Activated T-cell treated with anti-CD3 and anti-CD28 coated beads, Interleukin-2, amount 50 U/mL, for 24 hours (primary cell): ENCODE measurements at regions not wholly inside any gene's neighbourhood (a gene's known extent, or its start where the extent isn't known, plus 50 kb on each side); places are given as distances from the start of the nearest gene placed in this dataset.
"Not testable (repeated sequence)": the region's sequence is repeated elsewhere in the genome, so short reads cannot be mapped to it uniquely, and the experiment has no call there.

Experiments
- DNase-seq: peaks from one replicate; pipeline ENCODE4 v3.0.0-alpha.2; 2020
- H3K27ac Mint-ChIP-seq: 2 replicates; pipeline ENCODE4 v1.8.0; 2020; ENCODE audit warnings: mild to moderate bottlenecking, mixed read lengths
- H3K27me3 Mint-ChIP-seq: 2 replicates; pipeline ENCODE4 v1.8.0; 2020; ENCODE audit warnings: mixed read lengths
- H3K36me3 Mint-ChIP-seq: 2 replicates; pipeline ENCODE4 v1.8.0; 2020; ENCODE audit warnings: low read depth, mixed read lengths
- H3K4me1 Mint-ChIP-seq: 2 replicates; pipeline ENCODE4 v1.8.0; 2020; ENCODE audit warnings: low read depth, mixed read lengths
- H3K4me3 Mint-ChIP-seq: 2 replicates; pipeline ENCODE4 v1.8.0; 2020; ENCODE audit warnings: mild to moderate bottlenecking, moderate library complexity, mixed read lengths
- H3K9me3 Mint-ChIP-seq: 2 replicates; pipeline ENCODE4 v1.8.0; 2020; ENCODE audit warnings: mixed read lengths

DNA sequence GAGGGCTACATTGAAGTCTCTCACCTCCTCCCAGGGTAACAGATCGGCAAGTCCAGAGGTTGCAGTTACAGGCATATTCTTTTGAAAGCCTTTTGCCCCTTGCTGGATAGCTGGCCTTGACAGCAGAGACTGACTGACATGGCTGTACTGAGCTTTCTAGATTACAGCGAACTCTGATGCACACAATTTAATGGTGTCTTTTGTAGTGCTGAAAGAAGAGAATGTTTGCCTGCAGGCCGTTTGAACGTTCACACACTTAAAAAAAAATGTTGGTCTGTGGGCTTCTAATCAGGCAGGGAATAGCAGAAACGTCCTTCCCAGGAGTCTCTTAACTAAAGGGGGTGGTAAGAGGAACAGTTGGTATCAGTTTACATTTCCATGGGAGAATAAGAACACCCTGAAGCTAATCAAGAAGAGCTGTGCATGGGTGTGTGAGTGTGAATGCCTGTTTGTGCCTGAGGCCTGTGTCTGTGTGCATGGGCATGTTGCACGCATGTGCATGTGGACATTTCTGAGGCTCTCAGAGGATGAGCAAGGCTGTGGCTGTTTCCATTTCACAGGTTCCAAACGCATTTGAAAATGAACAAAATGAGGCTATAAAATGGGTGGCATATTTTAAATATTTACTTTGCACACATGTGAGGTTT is 213.9 kb upstream of the SSTR4 start:
- no peaks in the 10 kb centered on the region for H3K9me3 Mint-ChIP-seq
- no peak overlapping the region for H3K27ac Mint-ChIP-seq
- H3K36me3 Mint-ChIP-seq: no peaks in the 10 kb centered on the region
- no peaks in the 10 kb centered on the region for H3K27me3 Mint-ChIP-seq
- H3K4me1 Mint-ChIP-seq: no peaks in the 10 kb centered on the region
- no peak for DNase-seq
- H3K4me3 Mint-ChIP-seq: no peak overlapping the region

GRCh38 chr20:22821796-22822195 is 213.3 kb upstream of the SSTR4 start:
- H3K27me3 Mint-ChIP-seq: no peaks in the 10 kb centered on the region
- no peak for DNase-seq
- H3K36me3 Mint-ChIP-seq: no peaks in the 10 kb centered on the region
- no peaks in the 10 kb centered on the region for H3K4me1 Mint-ChIP-seq
- H3K9me3 Mint-ChIP-seq: no peaks in the 10 kb centered on the region
- H3K27ac Mint-ChIP-seq: no peak overlapping the region
- H3K4me3 Mint-ChIP-seq: no peak overlapping the region

GRCh38 chr20:22823119-22823518 is 212.0 kb upstream of the SSTR4 start:
- no peak overlapping the region for H3K4me3 Mint-ChIP-seq
- H3K4me1 Mint-ChIP-seq: no peaks in the 10 kb centered on the region
- H3K27ac Mint-ChIP-seq: no peak overlapping the region
- no peaks in the 10 kb centered on the region for H3K36me3 Mint-ChIP-seq
- no peaks in the 10 kb centered on the region for H3K9me3 Mint-ChIP-seq
- DNase-seq: no peak
- H3K27me3 Mint-ChIP-seq: no peaks in the 10 kb centered on the region

DNA sequence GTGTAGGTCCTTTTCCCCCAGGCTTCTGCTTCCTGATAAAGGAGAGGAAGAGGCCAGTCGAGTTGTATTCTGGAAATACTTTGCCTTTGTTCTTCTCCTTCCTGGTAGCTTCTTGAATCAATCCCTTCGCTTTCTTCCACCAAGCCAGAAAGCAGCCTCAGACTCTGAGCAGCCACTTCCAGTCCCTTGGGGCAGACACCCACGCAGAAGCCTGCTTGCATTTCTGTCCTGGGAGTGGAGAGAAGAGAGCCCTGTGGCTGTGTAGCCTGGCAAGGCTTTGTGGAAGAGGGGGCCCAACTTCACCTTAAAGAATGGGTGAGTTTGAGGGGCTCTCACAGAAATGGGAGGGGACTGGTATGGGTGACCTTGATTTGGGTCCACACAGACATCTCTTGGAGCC is 211.0 kb upstream of the SSTR4 start:
- Mint-ChIP-seq H3K27me3 (no peaks in the 10 kb centered on the region), H3K4me3 (no peak overlapping the region), H3K27ac (no peak overlapping the region)

DNA sequence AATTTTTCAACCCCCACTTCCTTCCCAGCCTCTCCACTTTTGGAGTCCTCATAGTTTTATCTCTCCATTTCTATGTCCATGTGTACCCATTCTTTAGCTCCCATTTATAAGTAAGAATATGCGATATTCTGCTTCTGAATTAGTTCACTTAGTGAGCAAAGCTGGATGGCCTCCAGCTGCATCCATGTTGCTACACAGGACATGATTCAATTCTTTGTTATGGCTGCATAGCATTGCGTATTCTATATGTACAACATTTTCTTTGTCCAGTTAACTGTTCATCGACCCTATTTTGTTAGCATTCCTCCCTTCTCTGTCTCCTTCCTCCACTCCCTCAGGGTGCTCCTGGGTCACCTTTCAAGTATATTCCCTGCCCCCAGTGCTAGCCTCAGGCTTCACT is 210.0 kb upstream of the SSTR4 start:
- H3K27ac Mint-ChIP-seq: no peak overlapping the region
- no peak for DNase-seq
- H3K27me3 Mint-ChIP-seq: no peaks in the 10 kb centered on the region
- H3K4me3 Mint-ChIP-seq: no peak overlapping the region
- H3K4me1 Mint-ChIP-seq: no peaks in the 10 kb centered on the region
- no peaks in the 10 kb centered on the region for H3K36me3 Mint-ChIP-seq
- H3K9me3 Mint-ChIP-seq: no peaks in the 10 kb centered on the region

More for the DNA sequence above, 211.0 kb upstream of the SSTR4 start:
- no peak for DNase-seq
- Mint-ChIP-seq H3K36me3 (no peaks in the 10 kb centered on the region), H3K9me3 (no peaks in the 10 kb centered on the region), H3K4me1 (no peaks in the 10 kb centered on the region)

- no peaks in the 10 kb centered on the region for H3K9me3 Mint-ChIP-seq
- no peak overlapping the region for H3K27ac Mint-ChIP-seq
- H3K36me3 Mint-ChIP-seq: no peaks in the 10 kb centered on the region
- H3K4me1 Mint-ChIP-seq: no peaks in the 10 kb centered on the region
- H3K4me3 Mint-ChIP-seq: no peak overlapping the region
- H3K27me3 Mint-ChIP-seq: no peaks in the 10 kb centered on the region
- no peak for DNase-seq
Observed at GRCh38 chr20:22825546-22825945, 209.6 kb upstream of the SSTR4 start.

- Mint-ChIP-seq H3K36me3 (no peaks in the 10 kb centered on the region), H3K27ac (no peak overlapping the region), H3K27me3 (no peaks in the 10 kb centered on the region), H3K9me3 (peaks cover 6% of the 10 kb centered on the region), H3K4me1 (no peaks in the 10 kb centered on the region), H3K4me3 (no peak overlapping the region)
- no peak for DNase-seq
Observed at GRCh38 chr20:22826306-22827230, 208.5 kb upstream of the SSTR4 start.

DNA sequence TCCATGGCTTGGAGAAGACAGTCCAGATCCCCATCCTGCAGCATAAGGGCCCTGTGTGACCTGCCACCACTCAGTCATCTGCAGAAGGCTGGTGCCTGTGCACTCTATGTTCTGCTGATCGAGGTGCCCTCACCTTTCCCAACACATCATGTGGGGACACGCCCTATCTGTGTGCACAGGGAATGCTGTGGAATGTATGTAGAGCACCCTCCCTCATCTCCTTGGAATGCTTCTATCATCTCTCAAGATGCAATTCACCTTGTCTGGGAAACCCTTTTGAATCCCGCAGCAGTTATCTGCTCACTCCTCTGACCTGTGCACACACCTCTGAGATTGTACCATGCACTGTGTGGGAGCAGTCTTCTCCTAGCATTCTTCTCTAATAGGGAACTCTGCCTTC is 207.2 kb upstream of the SSTR4 start:
- Mint-ChIP-seq H3K4me3 (no peak overlapping the region), H3K4me1 (no peaks in the 10 kb centered on the region), H3K27me3 (no peaks in the 10 kb centered on the region), H3K36me3 (no peaks in the 10 kb centered on the region), H3K27ac (no peak overlapping the region), H3K9me3 (peaks cover 8% of the 10 kb centered on the region)
- no peak for DNase-seq

DNA sequence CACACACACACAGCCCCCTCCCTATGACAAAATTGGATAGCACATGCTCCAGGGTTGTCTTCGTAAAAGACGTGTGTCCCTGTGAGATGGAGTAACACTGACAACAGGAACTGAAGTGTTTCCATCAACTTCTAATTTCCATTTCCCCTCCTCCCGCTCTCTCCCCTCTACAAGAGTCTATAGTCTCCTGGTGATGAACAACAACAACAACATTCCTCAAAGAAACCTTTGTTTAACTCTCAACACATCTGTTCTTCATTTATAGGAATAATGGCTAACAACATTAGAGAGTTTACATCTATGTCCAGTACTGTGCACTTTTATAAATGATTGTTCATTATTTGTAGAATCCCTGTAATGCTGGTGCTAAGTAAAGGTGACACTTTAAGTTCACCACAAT is 205.8 kb upstream of the SSTR4 start:
- H3K36me3 Mint-ChIP-seq: no peaks in the 10 kb centered on the region
- no peak overlapping the region for H3K27ac Mint-ChIP-seq
- H3K27me3 Mint-ChIP-seq: no peaks in the 10 kb centered on the region
- H3K4me1 Mint-ChIP-seq: no peaks in the 10 kb centered on the region
- H3K4me3 Mint-ChIP-seq: no peak overlapping the region
- DNase-seq: no peak
- peaks cover 8% of the 10 kb centered on the region for H3K9me3 Mint-ChIP-seq

DNA sequence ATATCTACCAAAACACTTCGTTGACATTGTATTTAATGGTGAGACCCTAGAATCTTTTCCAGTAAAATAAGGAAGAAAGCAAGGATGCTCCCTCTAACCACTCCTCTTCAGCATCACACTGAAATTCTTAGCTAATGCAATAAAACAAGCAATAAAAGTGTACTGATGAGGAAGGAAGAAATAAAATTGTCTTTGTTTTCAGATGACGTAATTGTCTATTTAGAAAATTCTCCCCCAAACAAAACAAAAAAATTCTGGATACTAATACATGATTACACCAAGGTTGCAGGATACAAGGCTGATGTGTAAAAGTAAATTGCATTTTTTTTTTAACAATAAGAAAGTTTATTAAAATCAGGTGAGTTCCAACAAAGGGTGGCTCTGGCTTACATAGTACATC is 205.0 kb upstream of the SSTR4 start:
- no peaks in the 10 kb centered on the region for H3K4me1 Mint-ChIP-seq
- H3K36me3 Mint-ChIP-seq: no peaks in the 10 kb centered on the region
- no peak overlapping the region for H3K27ac Mint-ChIP-seq
- H3K4me3 Mint-ChIP-seq: no peak overlapping the region
- DNase-seq: no peak
- peaks cover 8% of the 10 kb centered on the region for H3K9me3 Mint-ChIP-seq
- no peaks in the 10 kb centered on the region for H3K27me3 Mint-ChIP-seq

DNA sequence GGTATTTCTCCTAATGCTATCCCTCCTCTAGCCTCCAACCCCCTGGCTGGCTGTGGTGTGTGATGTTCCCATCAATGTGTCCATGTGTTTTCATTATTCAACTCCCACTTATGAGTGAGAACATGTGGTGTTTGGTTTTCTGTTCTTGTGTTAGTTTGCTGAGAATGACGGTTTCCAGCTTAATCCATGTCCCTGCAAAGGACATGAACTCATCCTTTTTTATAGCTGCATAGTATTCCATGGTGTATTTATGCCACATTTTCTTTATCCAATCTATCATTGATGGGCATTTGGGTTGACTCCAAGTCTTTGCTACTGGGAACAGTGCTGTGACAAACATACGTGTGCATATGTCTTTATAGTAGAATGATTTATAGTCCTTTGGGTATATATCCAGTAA is 204.4 kb upstream of the SSTR4 start:
- not testable (repeated sequence) for H3K9me3 Mint-ChIP-seq, DNase-seq, H3K4me1 Mint-ChIP-seq, H3K4me3 Mint-ChIP-seq, H3K36me3 Mint-ChIP-seq, H3K27ac Mint-ChIP-seq, H3K27me3 Mint-ChIP-seq

- no peak overlapping the region for H3K27ac Mint-ChIP-seq
- DNase-seq: no peak
- no peaks in the 10 kb centered on the region for H3K36me3 Mint-ChIP-seq
- H3K9me3 Mint-ChIP-seq: peaks cover 8% of the 10 kb centered on the region
- no peaks in the 10 kb centered on the region for H3K27me3 Mint-ChIP-seq
- no peak overlapping the region for H3K4me3 Mint-ChIP-seq
- H3K4me1 Mint-ChIP-seq: no peaks in the 10 kb centered on the region
Observed at GRCh38 chr20:22833851-22834250, 201.3 kb upstream of the SSTR4 start.

DNA sequence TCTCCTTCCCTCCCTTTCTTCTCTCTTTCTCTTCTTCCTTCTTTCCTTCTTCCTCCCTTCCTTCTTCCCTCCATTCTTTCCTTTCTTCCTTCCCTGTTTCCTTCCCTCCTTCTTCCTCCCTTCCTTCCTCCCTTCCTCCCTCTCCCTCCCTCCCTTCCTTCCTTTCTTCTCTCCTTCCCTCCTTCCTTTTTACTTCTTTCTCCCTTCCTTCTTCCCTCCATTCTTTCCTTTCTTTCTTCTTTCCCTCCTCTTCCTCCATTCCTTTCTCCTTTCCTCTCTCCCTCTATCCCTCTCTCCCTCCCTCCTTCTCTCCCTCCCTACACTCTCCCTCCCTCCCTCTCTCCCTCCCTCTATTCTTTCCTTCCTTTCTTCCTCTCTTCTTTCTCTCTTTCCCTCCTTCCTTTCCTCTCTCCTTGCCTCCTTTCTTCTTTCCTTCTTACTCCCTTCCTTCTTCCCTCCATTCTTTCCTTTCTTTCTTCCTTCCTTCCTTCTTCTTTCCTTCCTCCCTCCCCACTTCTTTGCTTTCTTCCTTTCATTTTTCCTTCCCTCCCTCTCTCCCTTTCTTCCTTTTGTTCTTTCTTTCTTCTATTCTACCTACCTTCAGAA is 200.4 kb upstream of the SSTR4 start:
- no peaks in the 10 kb centered on the region for H3K36me3 Mint-ChIP-seq
- no peak for DNase-seq
- H3K9me3 Mint-ChIP-seq: peaks cover 8% of the 10 kb centered on the region
- H3K4me3 Mint-ChIP-seq: no peak overlapping the region
- no peaks in the 10 kb centered on the region for H3K4me1 Mint-ChIP-seq
- H3K27me3 Mint-ChIP-seq: no peaks in the 10 kb centered on the region
- H3K27ac Mint-ChIP-seq: no peak overlapping the region

- H3K27me3 Mint-ChIP-seq: no peaks in the 10 kb centered on the region
Observed at GRCh38 chr20:22836211-22836610, 198.9 kb upstream of the SSTR4 start.

DNA sequence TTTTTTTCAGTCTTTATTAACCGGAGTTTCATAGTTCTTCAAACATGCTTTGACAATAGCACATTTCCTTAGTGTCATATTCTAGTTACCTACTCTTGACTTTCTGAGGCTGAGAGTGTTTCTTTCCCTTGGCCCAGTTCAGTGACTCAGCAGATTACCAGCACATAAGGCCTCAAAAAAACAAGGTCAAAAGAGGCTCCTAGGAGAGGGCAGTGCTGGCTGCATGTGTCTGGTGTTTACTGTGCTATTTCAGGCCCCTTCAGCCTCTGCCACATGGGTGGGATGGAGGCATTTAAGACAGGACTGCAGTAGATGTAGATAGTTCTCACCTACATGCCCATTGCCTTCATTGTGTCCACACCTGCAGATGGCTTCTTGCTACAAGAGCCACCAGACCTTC is 198.2 kb upstream of the SSTR4 start:
- peaks cover 2% of the 10 kb centered on the region for H3K9me3 Mint-ChIP-seq
- no peak for DNase-seq
- H3K36me3 Mint-ChIP-seq: no peaks in the 10 kb centered on the region
- no peaks in the 10 kb centered on the region for H3K4me1 Mint-ChIP-seq
- no peak overlapping the region for H3K27ac Mint-ChIP-seq
- H3K27me3 Mint-ChIP-seq: no peaks in the 10 kb centered on the region
- no peak overlapping the region for H3K4me3 Mint-ChIP-seq

More at GRCh38 chr20:22836211-22836610, 198.9 kb upstream of the SSTR4 start:
- no peaks in the 10 kb centered on the region for H3K36me3 Mint-ChIP-seq
- H3K9me3 Mint-ChIP-seq: peaks cover 6% of the 10 kb centered on the region
- no peaks in the 10 kb centered on the region for H3K4me1 Mint-ChIP-seq
- H3K4me3 Mint-ChIP-seq: no peak overlapping the region
- no peak overlapping the region for H3K27ac Mint-ChIP-seq
- no peak for DNase-seq
